ENCODE measurements at regions not wholly inside any gene's neighbourhood (a gene's known extent, or its start where the extent isn't known, plus 50 kb on each side); places are given as distances from the start of the nearest gene placed in this dataset.
"Not testable (repeated sequence)": the region's sequence is repeated elsewhere in the genome, so short reads cannot be mapped to it uniquely, and the experiment has no call there.

DNA sequence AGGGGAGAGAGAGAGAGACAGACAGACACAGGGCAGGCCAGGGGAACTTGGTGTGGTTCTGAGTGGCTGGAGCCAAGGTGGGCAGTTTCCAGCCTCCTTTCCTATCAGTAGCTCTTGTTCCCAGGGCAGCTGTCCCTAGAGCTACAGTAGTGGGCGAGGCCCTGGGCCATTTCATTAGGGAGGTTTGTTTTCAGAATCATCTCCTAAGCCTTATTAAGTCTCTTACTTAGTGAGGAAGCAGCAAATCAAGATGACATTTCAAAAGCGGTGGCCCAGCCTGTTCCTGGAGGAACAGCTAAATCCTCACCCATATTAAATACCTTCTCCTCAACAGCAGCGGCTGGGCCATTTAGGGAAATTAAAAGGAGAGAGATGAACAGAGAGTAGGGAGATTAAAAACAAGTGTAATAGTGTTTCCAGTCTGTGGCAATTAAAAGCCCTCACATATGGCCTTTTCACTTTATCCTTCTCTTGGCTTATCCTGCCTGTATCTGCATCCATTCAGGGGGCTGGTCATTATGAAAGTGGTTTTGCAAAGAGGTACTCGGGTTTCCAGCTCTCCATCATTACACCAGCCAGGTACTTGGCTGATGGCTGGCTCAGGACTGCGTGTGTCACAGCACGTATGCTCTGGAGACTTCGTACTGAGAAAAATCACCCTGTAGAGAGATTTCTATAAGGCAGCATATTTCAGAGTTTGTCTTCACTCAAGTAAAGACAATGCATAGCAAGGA, 91.9 kb upstream of the PRR23C start:
- DNase-seq: no peak

GRCh38 chr3:139140553-139140952, 95.9 kb upstream of the PRR23C start:
- no peak for DNase-seq

GRCh38 chr3:139145980-139146379, 101.3 kb upstream of the PRR23C start:
- DNase-seq: not testable (repeated sequence)

GRCh38 chr3:139151530-139151929, 106.8 kb upstream of the PRR23C start:
- DNase-seq: no peak

DNA sequence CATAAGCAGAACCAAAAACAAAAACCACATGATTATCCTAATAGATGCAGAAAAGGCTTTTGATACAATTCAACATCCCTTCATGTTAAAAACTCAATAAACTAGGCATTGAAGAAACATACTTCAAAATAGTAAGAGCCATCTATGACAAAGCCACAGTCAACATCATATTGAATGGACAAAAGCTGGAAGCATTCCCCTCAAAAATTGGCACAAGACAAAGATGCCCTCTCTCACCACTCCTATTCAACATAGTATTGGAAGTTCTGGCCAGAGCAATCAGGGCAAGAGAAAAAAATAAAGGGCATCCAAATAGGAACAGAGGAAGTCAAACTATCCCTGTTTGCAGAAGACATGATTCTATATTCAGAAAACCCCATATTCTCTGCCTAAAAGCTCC, 108.7 kb upstream of the PRR23C start:
- DNase-seq: not testable (repeated sequence)

GRCh38 chr3:139157161-139157932, 112.7 kb upstream of the PRR23C start:
- no peak for DNase-seq

DNA sequence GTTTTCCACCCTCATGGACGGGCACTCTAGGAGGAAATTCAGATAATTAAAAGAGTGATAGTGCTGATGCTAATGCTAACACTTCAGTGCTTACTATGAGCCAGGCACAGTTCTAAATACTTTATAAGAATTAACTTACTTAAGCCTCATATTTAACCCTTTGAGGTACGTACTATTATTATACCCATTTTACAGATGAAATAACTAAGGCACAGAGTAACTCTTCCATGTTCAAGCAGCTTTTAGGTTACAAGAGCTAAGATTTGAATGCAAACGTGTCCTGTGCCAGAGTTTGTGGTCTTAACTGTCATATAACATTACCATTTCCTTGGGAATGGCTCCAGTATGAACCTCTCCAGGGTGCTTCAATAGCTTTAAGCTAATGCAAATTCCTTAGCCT, 114.7 kb upstream of the PRR23C start:
- no peak for DNase-seq

DNA sequence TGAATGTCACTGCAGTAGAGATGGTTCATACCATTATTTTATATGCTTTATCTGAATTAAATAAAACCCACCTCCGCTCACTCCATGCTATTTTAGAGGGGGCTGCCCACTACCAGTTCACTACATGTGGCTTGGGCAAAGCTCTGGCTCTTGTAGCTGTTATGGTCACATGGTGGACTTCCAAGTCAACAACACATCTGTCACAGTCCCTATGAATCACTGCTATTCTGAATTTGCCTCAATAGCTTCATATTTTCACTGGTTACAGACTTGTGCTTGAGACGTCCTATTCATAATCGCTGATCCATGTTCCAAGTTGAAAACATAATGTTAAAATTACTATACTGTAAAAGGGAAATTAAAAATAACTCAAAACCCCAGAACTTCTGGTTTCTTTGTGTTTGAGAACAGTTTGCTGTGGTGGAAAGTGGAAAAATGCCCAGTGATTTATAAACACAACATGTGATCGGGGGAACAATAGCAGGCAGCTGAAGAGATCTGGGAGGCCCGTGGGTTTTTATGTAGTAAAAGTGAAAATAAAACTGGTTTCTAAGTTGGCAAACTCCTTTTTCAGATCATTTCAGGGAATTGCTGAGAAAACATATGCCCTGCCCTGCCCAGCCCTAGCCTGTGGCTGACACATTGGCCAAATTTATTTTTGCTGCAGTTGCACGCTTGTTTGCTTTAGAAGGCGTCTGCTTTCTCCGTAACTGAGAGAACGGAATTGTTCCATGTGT, 128.8 kb upstream of the PRR23C start:
- no peak for DNase-seq

GRCh38 chr3:139180489-139180888, 135.8 kb upstream of the PRR23C start:
- DNase-seq: no peak

- no peak for DNase-seq
These were observed 137.5 kb upstream of the PRR23C start for GRCh38 chr3:139182143-139182542.

- DNase-seq: no peak
These were observed 137.9 kb upstream of the PRR23C start for GRCh38 chr3:139182598-139182997.

- DNase-seq: no peak
These were observed 140.8 kb upstream of the PRR23C start for GRCh38 chr3:139185527-139185926.

DNA sequence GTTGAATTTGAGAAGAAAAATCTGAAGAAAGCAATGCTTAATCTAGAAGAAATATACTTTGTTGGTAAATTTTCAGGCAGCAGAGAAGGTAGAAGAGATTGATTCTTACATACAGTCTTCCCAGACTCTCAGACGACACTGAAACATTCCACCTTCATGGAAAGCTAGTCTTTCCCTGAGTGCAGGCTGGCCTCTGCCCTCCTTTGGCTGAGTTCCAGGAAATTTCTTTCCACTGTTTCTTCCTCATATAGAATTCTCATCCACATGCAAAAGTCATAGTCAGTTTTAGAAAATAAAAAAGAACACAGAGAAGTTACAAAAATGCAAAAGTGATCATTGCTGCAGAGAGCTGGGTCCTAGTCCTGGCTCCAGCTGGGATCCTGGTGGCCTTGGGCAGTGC, 142.5 kb upstream of the PRR23C start:
- no peak for DNase-seq

DNA sequence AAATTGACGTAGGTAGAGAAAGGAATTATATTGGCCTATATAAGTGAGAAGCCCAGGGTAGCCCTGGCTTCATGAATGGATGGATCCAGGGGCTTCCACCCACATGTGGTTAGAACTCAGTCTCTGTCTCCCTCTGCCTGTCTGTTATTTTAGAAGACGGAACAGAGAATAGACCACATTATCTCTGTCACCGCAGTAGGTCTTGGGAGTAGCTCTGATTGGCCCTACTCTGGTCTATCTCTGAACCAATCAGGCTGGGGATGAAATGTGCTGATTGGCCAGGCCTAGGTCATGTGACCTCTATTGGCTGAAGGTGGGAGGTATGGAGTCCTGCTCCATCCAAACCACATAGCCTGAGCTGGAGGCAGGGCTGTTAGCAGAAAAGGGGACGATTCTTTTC, 143.0 kb upstream of the PRR23C start:
- no peak for DNase-seq

DNA sequence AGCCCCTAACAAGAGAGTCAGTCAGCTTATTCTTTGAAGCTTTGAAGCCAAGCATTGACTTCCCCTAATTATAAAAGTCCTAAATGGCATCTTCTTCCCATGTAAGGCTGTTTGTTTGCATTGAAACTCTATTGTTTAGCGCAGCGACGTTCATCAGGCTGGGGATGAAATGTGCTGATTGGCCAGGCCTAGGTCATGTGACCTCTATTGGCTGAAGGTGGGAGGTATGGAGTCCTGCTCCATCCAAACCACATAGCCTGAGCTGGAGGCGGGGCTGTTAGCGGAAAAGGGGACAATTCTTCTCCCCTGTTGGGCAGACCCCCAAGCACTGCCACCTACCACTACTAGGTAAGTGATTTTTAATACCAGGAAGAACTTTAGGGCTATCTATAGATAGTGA, 145.3 kb upstream of the PRR23C start:
- DNase-seq: no peak

- DNase-seq: not testable (repeated sequence)
These were observed 149.4 kb upstream of the MRPS22 start for GRCh38 chr3:139194421-139194820.

DNA sequence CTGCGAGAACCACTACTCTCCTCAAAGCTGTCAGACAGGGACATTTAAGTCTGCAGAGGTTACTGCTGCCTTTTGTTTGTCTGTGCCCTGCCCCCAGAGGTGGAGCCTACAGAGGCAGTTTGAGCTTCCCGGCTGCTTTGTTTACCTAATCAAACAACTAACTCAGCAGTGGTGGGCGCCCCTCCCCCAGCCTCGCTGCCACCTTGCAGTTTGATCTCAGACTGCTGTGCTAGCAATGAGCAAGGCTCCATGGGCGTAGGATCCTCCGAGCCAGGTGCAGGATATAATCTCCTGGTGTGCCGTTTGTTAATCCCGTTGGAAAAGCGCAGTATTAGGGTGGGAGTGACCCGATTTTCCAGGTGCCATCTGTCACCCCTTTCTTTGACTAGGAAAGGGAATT, 147.7 kb upstream of the MRPS22 start:
- not testable (repeated sequence) for DNase-seq

- no peak for DNase-seq
These were observed 146.6 kb upstream of the MRPS22 start for GRCh38 chr3:139197251-139197650.

DNA sequence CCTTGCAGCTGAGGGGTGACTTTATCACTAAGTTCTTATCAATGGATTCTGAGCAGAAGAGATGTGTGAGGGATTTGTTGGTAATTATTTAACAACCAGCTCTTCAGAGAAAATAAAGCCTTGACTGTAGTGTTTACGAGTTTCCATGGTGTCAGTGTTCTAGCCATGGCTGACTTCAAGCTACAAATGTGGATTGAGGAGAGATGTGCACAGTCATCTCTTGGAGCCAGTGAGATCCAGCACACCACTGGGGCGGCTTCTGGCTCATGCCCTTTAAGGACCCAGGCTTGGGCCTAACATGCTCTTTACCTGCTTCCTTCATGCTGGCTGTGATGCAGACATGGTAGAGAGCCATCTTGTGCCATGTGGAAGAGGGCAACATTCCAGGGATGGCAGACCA, 145.6 kb upstream of the MRPS22 start:
- DNase-seq: no peak

DNA sequence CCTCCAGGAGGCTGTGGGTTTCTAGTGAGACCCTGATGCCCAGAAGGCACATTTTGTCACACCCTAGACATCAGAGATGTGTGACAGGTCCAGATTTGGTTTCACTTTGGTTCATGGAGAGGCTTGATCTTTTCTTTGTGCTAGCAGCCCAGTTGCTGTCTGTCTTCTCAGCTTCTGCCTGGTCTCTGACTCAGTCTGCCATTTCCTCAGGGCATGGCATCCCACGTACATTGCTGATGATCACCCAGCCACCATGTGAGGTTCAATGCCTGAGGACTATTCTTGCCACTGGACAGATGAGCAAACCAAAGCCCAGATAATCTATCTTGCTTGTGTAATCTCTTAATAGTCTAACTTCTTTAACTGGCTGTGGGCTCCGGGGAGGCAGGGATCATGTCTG, 144.9 kb upstream of the MRPS22 start:
- no peak for DNase-seq

GRCh38 chr3:139199421-139200010, 144.3 kb upstream of the MRPS22 start:
- DNase-seq: no peak

DNA sequence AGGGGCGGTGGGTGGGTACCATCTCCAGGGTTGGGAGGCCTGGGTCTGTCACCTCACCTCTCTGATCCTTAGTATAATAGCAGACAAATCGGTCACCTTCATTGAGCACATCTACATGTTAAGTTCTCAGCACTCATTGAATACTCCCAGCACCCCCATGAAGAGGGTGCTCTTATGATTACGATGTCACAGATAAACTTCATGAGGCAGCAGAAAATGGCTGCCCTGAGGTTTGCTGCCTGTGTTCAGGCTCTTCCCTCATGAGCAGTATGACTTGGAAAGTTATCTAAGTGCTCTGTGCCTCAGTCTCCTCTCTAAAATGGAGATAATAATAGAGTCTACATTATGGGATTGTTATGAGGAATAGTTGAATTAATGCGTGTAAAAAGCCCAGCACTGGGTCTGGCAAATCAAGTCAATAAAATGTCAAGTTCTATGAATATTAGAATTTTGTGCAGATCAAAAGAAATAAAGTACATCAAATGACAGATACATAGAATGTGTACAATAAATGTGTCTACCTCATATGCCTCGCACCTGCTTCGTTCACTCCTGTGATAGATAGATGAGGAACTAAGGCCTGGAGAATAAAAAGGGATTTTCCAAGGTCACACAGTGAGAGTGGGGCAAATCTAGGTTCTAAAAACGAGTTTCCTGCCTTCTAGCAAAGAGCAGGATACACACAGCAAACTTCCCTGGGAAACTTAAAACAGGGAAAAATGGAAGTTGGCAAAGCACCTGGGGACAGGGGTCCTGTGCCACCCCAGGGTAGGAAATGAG, 142.2 kb upstream of the MRPS22 start:
- DNase-seq: no peak

All from CD4-positive, alpha-beta T cell treated with Interleukin-4 for 4 hours (primary cell).